Upper lobe of right lung (tissue), 1 donor: ENCODE measurements at regions not wholly inside any gene's neighbourhood (a gene's known extent, or its start where the extent isn't known, plus 50 kb on each side); places are given as distances from the start of the nearest gene placed in this dataset.
"Not testable (repeated sequence)": the region's sequence is repeated elsewhere in the genome, so short reads cannot be mapped to it uniquely, and the experiment has no call there.

ENCODE experiments used
- ATAC-seq: fragments of 200-7000 bp; cut with Tn5 transposase; one replicate; pipeline ENCODE4 v1.9.1; 2020; ENCODE audit warnings: mild to moderate bottlenecking, moderate library complexity
- DNase-seq: peaks from one replicate; pipeline ENCODE4 v3.0.0-alpha.2; 2020
- H3K27ac ChIP-seq: fragments of 200-600 bp; one replicate; pipeline ENCODE4 v1.8.0; 2022
- H3K27me3 ChIP-seq: fragments of 200-600 bp; one replicate; pipeline ENCODE4 v1.8.0; 2022; ENCODE audit warnings: mild to moderate bottlenecking
- H3K36me3 ChIP-seq: fragments of 200-600 bp; one replicate; pipeline ENCODE4 v1.8.0; 2022
- H3K4me1 ChIP-seq: fragments of 200-600 bp; one replicate; pipeline ENCODE4 v1.8.0; 2022
- H3K4me3 ChIP-seq: fragments of 200-600 bp; one replicate; pipeline ENCODE4 v1.8.0; 2022; ENCODE audit warnings: mild to moderate bottlenecking
- H3K9me3 ChIP-seq: fragments of 200-600 bp; one replicate; pipeline ENCODE4 v1.8.0; 2022
- CTCF ChIP-seq: fragments of 200-600 bp; IDR thresholded peaks from one replicate; pipeline ENCODE4 v1.8.0; 2022; ENCODE audit warnings: antibody characterized with exemption
- intact Hi-C: fragments of 100-400 bp; cut with DNase I; formaldehyde crosslinking; loops from one replicate; pipeline ENCODE4 v1.11.0; 2022
- donor health status: DM: no; HTN: yes; CAD: no; lungs with severe emphysema.

GRCh38 chr11:11724994-11725393 lies 103.2 kb upstream of the GALNT18 start:
- no peak overlapping the region for H3K27ac ChIP-seq
- no peak overlapping the region for H3K4me3 ChIP-seq
- ATAC-seq, result no peak
- H3K4me1 ChIP-seq, result no peaks in the 10 kb centered on the region
- no peaks in the 10 kb centered on the region for H3K27me3 ChIP-seq
- no peak for DNase-seq
- peaks cover 5% of the 10 kb centered on the region for H3K9me3 ChIP-seq
- TF ChIP-seq CTCF, result no peak
- intact Hi-C loops, result no loop called here
- no peaks in the 10 kb centered on the region for H3K36me3 ChIP-seq

GRCh38 chr11:11722861-11723260 lies 101.1 kb upstream of the GALNT18 start:
- H3K4me3 ChIP-seq, result no peak overlapping the region
- no peak overlapping the region for H3K27ac ChIP-seq
- DNase-seq (no peak), ATAC-seq (no peak)
- no peaks in the 10 kb centered on the region for H3K36me3 ChIP-seq
- TF ChIP-seq CTCF, result no peak
- H3K27me3 ChIP-seq, result no peaks in the 10 kb centered on the region
- peaks cover 5% of the 10 kb centered on the region for H3K9me3 ChIP-seq
- H3K4me1 ChIP-seq, result no peaks in the 10 kb centered on the region
- intact Hi-C loops, result no loop called here

GRCh38 chr11:11722246-11722645 lies 100.4 kb upstream of the GALNT18 start:
- Histone ChIP-seq H3K27me3 (no peaks in the 10 kb centered on the region), H3K4me1 (no peaks in the 10 kb centered on the region), H3K36me3 (no peaks in the 10 kb centered on the region), H3K9me3 (peaks cover 5% of the 10 kb centered on the region), H3K4me3 (no peak overlapping the region), H3K27ac (no peak overlapping the region)
- intact Hi-C loops, result no loop called here
- no peak for TF ChIP-seq CTCF
- DNase-seq (no peak), ATAC-seq (no peak)

- Histone ChIP-seq H3K27me3 (no peaks in the 10 kb centered on the region), H3K4me3 (no peak overlapping the region), H3K27ac (no peak overlapping the region), H3K4me1 (no peaks in the 10 kb centered on the region), H3K9me3 (peaks cover 8% of the 10 kb centered on the region), H3K36me3 (no peaks in the 10 kb centered on the region)
- no peak for TF ChIP-seq CTCF
- DNase-seq (no peak), ATAC-seq (no peak)
- intact Hi-C loops, result no loop called here
Observed at GRCh38 chr11:11718511-11718910, 96.7 kb upstream of the GALNT18 start.

GRCh38 chr11:11717064-11717725 lies 95.4 kb upstream of the GALNT18 start:
- H3K9me3 ChIP-seq, result peaks cover 8% of the 10 kb centered on the region
- H3K36me3 ChIP-seq, result no peaks in the 10 kb centered on the region
- H3K27ac ChIP-seq, result no peak overlapping the region
- no peak for TF ChIP-seq CTCF
- no peaks in the 10 kb centered on the region for H3K4me1 ChIP-seq
- intact Hi-C loops, result no loop called here
- H3K4me3 ChIP-seq, result no peak overlapping the region
- H3K27me3 ChIP-seq, result no peaks in the 10 kb centered on the region
- DNase-seq (no peak), ATAC-seq (no peak)

- H3K27ac ChIP-seq, ATAC-seq, H3K36me3 ChIP-seq, intact Hi-C loops, H3K4me1 ChIP-seq, H3K9me3 ChIP-seq, DNase-seq, H3K27me3 ChIP-seq, H3K4me3 ChIP-seq: not testable (repeated sequence)
Observed at GRCh38 chr11:11715075-11715474, 93.3 kb upstream of the GALNT18 start.
